WERI-Rb-1 (cell line): ENCODE measurements at regions not wholly inside any gene's neighbourhood (a gene's known extent, or its start where the extent isn't known, plus 50 kb on each side); places are given as distances from the start of the nearest gene placed in this dataset.
"Not testable (repeated sequence)": the region's sequence is repeated elsewhere in the genome, so short reads cannot be mapped to it uniquely, and the experiment has no call there.

Experiments used
- DNase-seq: peaks from one replicate; pipeline ENCODE4 v3.0.0-alpha.2; 2020
- H3K27ac ChIP-seq: fragments of 250-450 bp; sonication (Bioruptor Pico); 2 replicates; pipeline ENCODE4 v1.5.1; 2020; ENCODE audit warnings: mild to moderate bottlenecking, moderate library complexity
- H3K27me3 ChIP-seq: fragments of 250-450 bp; sonication (Bioruptor Pico); 2 replicates; pipeline ENCODE4 v1.5.1; 2021; ENCODE audit warnings: mild to moderate bottlenecking, low read depth, moderate library complexity; ENCODE audit not compliant: insufficient read depth, severe bottlenecking
- H3K36me3 ChIP-seq: fragments of 250-450 bp; sonication (Bioruptor Pico); 2 replicates; pipeline ENCODE4 v1.5.1; 2020; ENCODE audit warnings: mild to moderate bottlenecking, moderate library complexity
- H3K4me3 ChIP-seq: 2 replicates; pipeline ENCODE4 v1.5.1; 2011; ENCODE audit warnings: low read depth, mild to moderate bottlenecking, control low read depth, low read length
- H3K9me3 ChIP-seq: fragments of 250-450 bp; sonication (Bioruptor Pico); 2 replicates; pipeline ENCODE4 v1.5.1; 2021; ENCODE audit warnings: mild to moderate bottlenecking, moderate library complexity; ENCODE audit not compliant: severe bottlenecking
- CTCF ChIP-seq: IDR thresholded peaks from 2 replicates; pipeline ENCODE4 v1.5.1; 2011; ENCODE audit warnings: low read depth, mild to moderate bottlenecking, control low read depth, inconsistent platforms, low read length

- no peak overlapping the region for H3K4me3 ChIP-seq
- H3K9me3 ChIP-seq: peaks cover 5% of the 10 kb centered on the region
- no peaks in the 10 kb centered on the region for H3K36me3 ChIP-seq
- H3K27me3 ChIP-seq: no peaks in the 10 kb centered on the region
- no peak for DNase-seq
- no peak overlapping the region for H3K27ac ChIP-seq
- no peak for TF ChIP-seq CTCF
Observed at GRCh38 chrX:27236681-27237080, 226.5 kb downstream of the PPP4R3C start.

- H3K27ac ChIP-seq: no peak overlapping the region
- H3K4me3 ChIP-seq: no peak overlapping the region
- TF ChIP-seq CTCF: no peak
- H3K27me3 ChIP-seq: no peaks in the 10 kb centered on the region
- H3K9me3 ChIP-seq: no peaks in the 10 kb centered on the region
- no peaks in the 10 kb centered on the region for H3K36me3 ChIP-seq
- DNase-seq: no peak
Observed at GRCh38 chrX:27229721-27230120, 233.4 kb downstream of the PPP4R3C start.

GRCh38 chrX:27222661-27223060 is 240.5 kb downstream of the PPP4R3C start:
- Histone ChIP-seq H3K9me3 (no peaks in the 10 kb centered on the region), H3K4me3 (no peak overlapping the region), H3K27ac (no peak overlapping the region), H3K36me3 (no peaks in the 10 kb centered on the region), H3K27me3 (no peaks in the 10 kb centered on the region)
- no peak for DNase-seq
- TF ChIP-seq CTCF: no peak

- peak; percentile 68 for TF ChIP-seq CTCF
- Histone ChIP-seq H3K27me3 (no peaks in the 10 kb centered on the region), H3K4me3 (no peak overlapping the region), H3K36me3 (no peaks in the 10 kb centered on the region), H3K27ac (no peak overlapping the region), H3K9me3 (no peaks in the 10 kb centered on the region)
- DNase-seq: peak; percentile 37
Observed at GRCh38 chrX:27186671-27187070, 276.5 kb downstream of the PPP4R3C start.

- H3K27me3 ChIP-seq: no peaks in the 10 kb centered on the region
- no peak overlapping the region for H3K27ac ChIP-seq
- TF ChIP-seq CTCF: no peak
- DNase-seq: no peak
- H3K4me3 ChIP-seq: no peak overlapping the region
- H3K9me3 ChIP-seq: no peaks in the 10 kb centered on the region
- H3K36me3 ChIP-seq: no peaks in the 10 kb centered on the region
Observed at GRCh38 chrX:27163236-27163635, 299.9 kb downstream of the PPP4R3C start.

- Histone ChIP-seq H3K36me3 (no peaks in the 10 kb centered on the region), H3K4me3 (no peak overlapping the region), H3K9me3 (no peaks in the 10 kb centered on the region), H3K27ac (no peak overlapping the region), H3K27me3 (no peaks in the 10 kb centered on the region)
- DNase-seq: no peak
- TF ChIP-seq CTCF: no peak
Observed at GRCh38 chrX:27162496-27162895, 300.6 kb downstream of the PPP4R3C start.

- not testable (repeated sequence) for H3K27me3 ChIP-seq, DNase-seq, H3K27ac ChIP-seq, H3K36me3 ChIP-seq, H3K4me3 ChIP-seq, H3K9me3 ChIP-seq
Observed at GRCh38 chrX:27156921-27157320, 306.2 kb downstream of the PPP4R3C start.
